Cardiac fibroblast (primary cell): ENCODE measurements at regions not wholly inside any gene's neighbourhood (a gene's known extent, or its start where the extent isn't known, plus 50 kb on each side); places are given as distances from the start of the nearest gene placed in this dataset.
"Not testable (repeated sequence)": the region's sequence is repeated elsewhere in the genome, so short reads cannot be mapped to it uniquely, and the experiment has no call there.

ENCODE experiments used
- DNase-seq, 2 donors: peaks; one replicate each; pipeline versions ENCODE4 v3.0.0 to v3.0.0-alpha.2; 2010; ENCODE audit warnings: low read depth in 2 of 2
- H3K4me3 ChIP-seq, 2 donors: replicated peaks in 1 of 2; 1 replicate in 1 of 2; 2 replicates in 1 of 2; pipeline ENCODE4 v1.5.1; 2011; ENCODE audit warnings: low read depth in 2 of 2, low read length in 2 of 2, mild to moderate bottlenecking in 2 of 2, moderate library complexity in 1 of 2
- CTCF ChIP-seq: IDR thresholded peaks from one replicate; pipeline ENCODE4 v1.5.1; 2011; ENCODE audit warnings: low read depth, mild to moderate bottlenecking, low read length, inconsistent platforms

- no peak for DNase-seq
- no peak for TF ChIP-seq CTCF
- H3K4me3 ChIP-seq: no peak overlapping the region
These were observed 768.1 kb upstream of the SPRY2 start for GRCh38 chr13:81109026-81109425.

- no peak overlapping the region for H3K4me3 ChIP-seq
- TF ChIP-seq CTCF: no peak
- no peak for DNase-seq
These were observed 765.4 kb upstream of the SPRY2 start for GRCh38 chr13:81106348-81106747.

- TF ChIP-seq CTCF: no peak
- no peak for DNase-seq
- H3K4me3 ChIP-seq: no peak overlapping the region
These were observed 763.2 kb upstream of the SPRY2 start for GRCh38 chr13:81104035-81104715.

- H3K4me3 ChIP-seq, DNase-seq: not testable (repeated sequence)
These were observed 761.1 kb upstream of the SPRY2 start for GRCh38 chr13:81102066-81102465.

- no peak for DNase-seq
- H3K4me3 ChIP-seq: no peak overlapping the region
- no peak for TF ChIP-seq CTCF
These were observed 748.6 kb upstream of the SPRY2 start for GRCh38 chr13:81089371-81090157.

GRCh38 chr13:81080911-81081454, 740.1 kb upstream of the SPRY2 start:
- no peak for TF ChIP-seq CTCF
- no peak overlapping the region for H3K4me3 ChIP-seq
- no peak for DNase-seq

- H3K4me3 ChIP-seq: no peak overlapping the region
- TF ChIP-seq CTCF: no peak
- DNase-seq: no peak
These were observed 737.1 kb upstream of the SPRY2 start for GRCh38 chr13:81078048-81078447.

GRCh38 chr13:81069822-81070221, 728.9 kb upstream of the SPRY2 start:
- H3K4me3 ChIP-seq, DNase-seq: not testable (repeated sequence)
